ENCODE measurements at regions not wholly inside any gene's neighbourhood (a gene's known extent, or its start where the extent isn't known, plus 50 kb on each side); places are given as distances from the start of the nearest gene placed in this dataset.

DNA sequence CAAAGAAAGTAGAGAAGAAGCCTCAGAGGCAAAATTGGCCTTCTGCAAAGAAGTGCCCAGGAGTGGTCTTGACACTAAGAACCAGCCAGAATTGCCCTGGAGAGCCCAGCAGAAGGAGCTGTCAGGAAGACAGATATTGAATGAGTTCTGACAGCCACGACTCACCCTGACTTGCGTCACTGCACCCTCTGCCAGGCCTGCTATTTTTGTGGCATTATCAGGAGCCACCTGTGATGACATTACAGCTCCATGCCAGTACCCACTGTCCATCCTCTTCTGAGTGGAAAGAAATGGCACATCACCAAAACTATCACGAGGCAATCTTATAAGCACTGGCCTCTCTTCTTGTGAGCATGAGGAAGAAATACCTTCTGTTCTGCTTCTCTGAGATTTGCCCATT lies 67.7 kb downstream of the SMIM20 start:
- H3K9me3 Mint-ChIP-seq, result no peaks in the 10 kb centered on the region
- H3K9me3 ChIP-seq (ENCODE audit: control insufficient read depth, insufficient read depth, low read length), result no peaks in the 10 kb centered on the region
- H3K4me3 Mint-ChIP-seq, result no peak overlapping the region
- no peak for ATAC-seq
- H3K36me3 ChIP-seq (ENCODE audit: control insufficient read depth, insufficient read depth, low read length), result no peaks in the 10 kb centered on the region
- no peaks in the 10 kb centered on the region for H3K36me3 Mint-ChIP-seq
- DNase-seq, result no peak
- H3K27me3 Mint-ChIP-seq (ENCODE audit: low read depth in 2 of 2), result peaks cover 0 to 12% of the 10 kb centered on the region in 2 donors
- no peak overlapping the region for H3K27ac Mint-ChIP-seq
- 96% methylated on average over 3 of the region's 3 CpGs for WGBS (ENCODE audit: insufficient coverage)
- H3K4me1 ChIP-seq (ENCODE audit: control insufficient read depth, insufficient read depth, low read length), result peaks cover 5% of the 10 kb centered on the region
- intact Hi-C loops (cut with micrococcal nuclease), result no loop called here
- H3K27ac ChIP-seq (ENCODE audit: low read length), result no peak overlapping the region
- no peak overlapping the region for H3K4me3 ChIP-seq (ENCODE audit: low read length)
- H3K27me3 ChIP-seq (ENCODE audit: control insufficient read depth, insufficient read depth, low read length), result no peaks in the 10 kb centered on the region
- TF ChIP-seq, protein P1, sequence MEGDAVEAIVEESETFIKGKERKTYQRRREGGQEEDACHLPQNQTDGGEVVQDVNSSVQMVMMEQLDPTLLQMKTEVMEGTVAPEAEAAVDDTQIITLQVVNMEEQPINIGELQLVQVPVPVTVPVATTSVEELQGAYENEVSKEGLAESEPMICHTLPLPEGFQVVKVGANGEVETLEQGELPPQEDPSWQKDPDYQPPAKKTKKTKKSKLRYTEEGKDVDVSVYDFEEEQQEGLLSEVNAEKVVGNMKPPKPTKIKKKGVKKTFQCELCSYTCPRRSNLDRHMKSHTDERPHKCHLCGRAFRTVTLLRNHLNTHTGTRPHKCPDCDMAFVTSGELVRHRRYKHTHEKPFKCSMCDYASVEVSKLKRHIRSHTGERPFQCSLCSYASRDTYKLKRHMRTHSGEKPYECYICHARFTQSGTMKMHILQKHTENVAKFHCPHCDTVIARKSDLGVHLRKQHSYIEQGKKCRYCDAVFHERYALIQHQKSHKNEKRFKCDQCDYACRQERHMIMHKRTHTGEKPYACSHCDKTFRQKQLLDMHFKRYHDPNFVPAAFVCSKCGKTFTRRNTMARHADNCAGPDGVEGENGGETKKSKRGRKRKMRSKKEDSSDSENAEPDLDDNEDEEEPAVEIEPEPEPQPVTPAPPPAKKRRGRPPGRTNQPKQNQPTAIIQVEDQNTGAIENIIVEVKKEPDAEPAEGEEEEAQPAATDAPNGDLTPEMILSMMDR (IDR thresholded peaks at IDR 0.05), result no peak
- H3K4me1 Mint-ChIP-seq, result no peaks in the 10 kb centered on the region

DNA sequence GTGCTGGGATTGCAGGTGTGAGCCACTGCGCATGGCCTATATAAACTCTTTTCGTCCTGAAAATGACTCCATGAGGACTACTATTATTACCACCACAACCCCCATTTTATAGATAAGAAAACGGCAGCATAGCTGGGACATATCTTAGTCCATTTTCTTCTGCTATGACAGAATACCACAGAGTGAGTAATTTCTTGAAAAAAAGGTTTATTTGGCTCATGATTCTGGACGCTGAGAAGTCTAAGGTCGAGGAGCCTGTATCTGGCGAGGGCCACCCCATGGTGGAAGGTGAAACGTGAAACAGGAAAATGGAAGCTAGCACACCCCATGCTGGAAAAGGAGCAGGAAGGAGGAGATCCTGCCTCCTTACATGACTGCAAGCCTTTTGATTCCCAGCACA lies 68.9 kb downstream of the SMIM20 start:
- Histone ChIP-seq H3K9me3 (ENCODE audit: control insufficient read depth, insufficient read depth, low read length) (no peaks in the 10 kb centered on the region), H3K4me1 (ENCODE audit: control insufficient read depth, insufficient read depth, low read length) (peaks cover 6% of the 10 kb centered on the region), H3K36me3 (ENCODE audit: control insufficient read depth, insufficient read depth, low read length) (no peaks in the 10 kb centered on the region), H3K27ac (ENCODE audit: low read length) (no peak overlapping the region), H3K4me3 (ENCODE audit: low read length) (no peak overlapping the region), H3K27me3 (ENCODE audit: control insufficient read depth, insufficient read depth, low read length) (no peaks in the 10 kb centered on the region)
- 86% methylated on average over 7 of the region's 7 CpGs for WGBS (ENCODE audit: insufficient coverage)
- TF ChIP-seq, protein P1 (IDR thresholded peaks at IDR 0.05), result no peak
- H3K27ac Mint-ChIP-seq, result no peak overlapping the region
- DNase-seq (no peak), ATAC-seq (no peak)
- H3K9me3 Mint-ChIP-seq, result no peaks in the 10 kb centered on the region
- peaks cover 0 to 3% of the 10 kb centered on the region in 2 donors for H3K4me1 Mint-ChIP-seq
- no peak overlapping the region for H3K4me3 Mint-ChIP-seq
- intact Hi-C loops (cut with micrococcal nuclease), result no loop called here
- H3K36me3 Mint-ChIP-seq, result no peaks in the 10 kb centered on the region
- peaks cover 0 to 7% of the 10 kb centered on the region in 2 donors for H3K27me3 Mint-ChIP-seq (ENCODE audit: low read depth in 2 of 2)

DNA sequence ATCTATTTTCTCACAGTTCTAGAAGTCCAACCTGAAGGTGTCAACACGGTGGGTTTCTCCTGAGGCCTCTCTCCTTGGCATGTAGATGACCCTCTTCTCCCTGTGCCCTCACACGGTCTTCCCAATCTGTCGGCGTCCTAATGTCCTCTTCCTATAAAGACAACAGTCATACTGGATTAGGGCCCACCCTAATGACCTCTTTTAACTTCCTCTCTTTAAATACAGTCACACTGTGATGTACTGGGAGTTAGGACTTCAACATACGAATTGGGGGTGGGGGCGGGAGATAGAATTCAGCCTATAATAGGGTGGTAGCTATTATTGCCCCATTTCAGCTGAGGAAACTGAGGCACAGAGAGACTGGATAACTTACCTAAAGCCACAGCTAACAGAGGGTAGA lies 70.2 kb downstream of the SMIM20 start:
- TF ChIP-seq, protein P1 (IDR thresholded peaks at IDR 0.05), result no peak
- no peaks in the 10 kb centered on the region for H3K9me3 Mint-ChIP-seq
- no peaks in the 10 kb centered on the region for H3K36me3 ChIP-seq (ENCODE audit: control insufficient read depth, insufficient read depth, low read length)
- 81% methylated on average over 6 of the region's 6 CpGs for WGBS (ENCODE audit: insufficient coverage)
- DNase-seq (no peak), ATAC-seq (no peak)
- H3K4me3 ChIP-seq (ENCODE audit: low read length), result no peak overlapping the region
- no peak overlapping the region for H3K27ac Mint-ChIP-seq
- peaks cover under 1 to 7% of the 10 kb centered on the region in 2 donors for H3K27me3 Mint-ChIP-seq (ENCODE audit: low read depth in 2 of 2)
- peaks cover 0 to 6% of the 10 kb centered on the region in 2 donors for H3K4me1 Mint-ChIP-seq
- no peaks in the 10 kb centered on the region for H3K36me3 Mint-ChIP-seq
- no peaks in the 10 kb centered on the region for H3K27me3 ChIP-seq (ENCODE audit: control insufficient read depth, insufficient read depth, low read length)
- intact Hi-C loops (cut with micrococcal nuclease), result no loop called here
- no peak overlapping the region for H3K27ac ChIP-seq (ENCODE audit: low read length)
- peaks cover 10% of the 10 kb centered on the region for H3K4me1 ChIP-seq (ENCODE audit: control insufficient read depth, insufficient read depth, low read length)
- no peaks in the 10 kb centered on the region for H3K9me3 ChIP-seq (ENCODE audit: control insufficient read depth, insufficient read depth, low read length)
- no peak overlapping the region for H3K4me3 Mint-ChIP-seq

DNA sequence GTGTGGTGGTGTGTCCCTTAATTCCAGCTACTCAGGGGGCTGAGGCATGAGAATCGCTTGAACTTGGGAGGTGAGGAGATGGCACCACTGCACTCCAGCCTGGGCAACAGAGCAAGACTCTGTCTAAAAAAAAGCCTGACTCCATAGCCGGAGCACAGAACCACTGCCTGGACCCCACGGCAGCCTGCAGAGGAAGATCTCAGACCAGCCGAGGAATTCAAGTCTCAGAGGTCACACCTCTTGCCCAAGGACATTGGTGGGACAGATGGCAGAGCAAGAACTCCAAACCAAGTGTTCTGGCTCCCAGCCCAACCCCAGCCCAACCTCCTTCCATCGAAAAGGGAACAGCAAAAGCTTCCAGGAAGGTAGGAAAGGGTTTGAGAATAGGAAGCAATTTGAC lies 70.8 kb downstream of the SMIM20 start:
- WGBS (ENCODE audit: insufficient coverage), result 91% methylated on average over 4 of the region's 5 CpGs
- Mint-ChIP-seq H3K27me3 (ENCODE audit: low read depth in 2 of 2) (peaks cover 5 to 11% of the 10 kb centered on the region in 2 donors), H3K4me3 (no peak overlapping the region), H3K4me1 (peaks cover 0 to 6% of the 10 kb centered on the region in 2 donors), H3K27ac (no peak overlapping the region), H3K9me3 (no peaks in the 10 kb centered on the region), H3K36me3 (no peaks in the 10 kb centered on the region)
- intact Hi-C loops (cut with micrococcal nuclease), result no loop called here
- ATAC-seq (no peak), DNase-seq (no peak)
- Histone ChIP-seq H3K27ac (ENCODE audit: low read length) (no peak overlapping the region), H3K9me3 (ENCODE audit: control insufficient read depth, insufficient read depth, low read length) (no peaks in the 10 kb centered on the region), H3K36me3 (ENCODE audit: control insufficient read depth, insufficient read depth, low read length) (no peaks in the 10 kb centered on the region), H3K27me3 (ENCODE audit: control insufficient read depth, insufficient read depth, low read length) (no peaks in the 10 kb centered on the region), H3K4me3 (ENCODE audit: low read length) (no peak overlapping the region), H3K4me1 (ENCODE audit: control insufficient read depth, insufficient read depth, low read length) (peaks cover 10% of the 10 kb centered on the region)
- TF ChIP-seq, protein P1 (IDR thresholded peaks at IDR 0.05), result no peak

All from natural killer cell (primary cell).